GM12878 (cell line): ENCODE measurements at regions not wholly inside any gene's neighbourhood (a gene's known extent, or its start where the extent isn't known, plus 50 kb on each side); places are given as distances from the start of the nearest gene placed in this dataset.

Experiments
- CEBPB ChIP-seq, 2 experiments: fragments of 150-350 bp in 1 of 2; IDR thresholded peaks; 2 replicates each; pipeline ENCODE4 v1.6.1; 2012 to 2014; ENCODE audit warnings: low read depth in 2 of 2, low read length in 2 of 2, borderline replicate concordance in 1 of 2, inconsistent platforms in 1 of 2
- CHD1 ChIP-seq: IDR thresholded peaks from 2 replicates; pipeline ENCODE4 v1.6.1; 2012; ENCODE audit warnings: low read depth, low read length, improper control_type of control experiment
- EGR1 ChIP-seq, 2 experiments: IDR thresholded peaks; 1 replicate in 1 of 2; 2 replicates in 1 of 2; pipeline ENCODE4 v1.6.1; 2011 to 2012; ENCODE audit warnings: low read depth in 2 of 2, low read length in 2 of 2, borderline replicate concordance in 1 of 2, mild to moderate bottlenecking in 1 of 2, moderate library complexity in 1 of 2
- ESRRA ChIP-seq: IDR thresholded peaks from 2 replicates; pipeline ENCODE4 v1.6.1; 2012; ENCODE audit warnings: mild to moderate bottlenecking, low read length, improper control_type of control experiment
- FOXM1 ChIP-seq: IDR thresholded peaks from 2 replicates; pipeline ENCODE4 v1.6.1; 2012; ENCODE audit warnings: low read depth, mild to moderate bottlenecking, inconsistent platforms, low read length, moderate library complexity
- HDGF ChIP-seq: fragments of 450-650 bp; IDR thresholded peaks from 2 replicates; pipeline ENCODE4 v1.6.1; 2016; ENCODE audit warnings: antibody characterized with exemption
- IKZF2 ChIP-seq, 2 experiments: fragments of 450-650 bp; IDR thresholded peaks; 2 replicates each; pipeline ENCODE4 v1.6.1; 2017; ENCODE audit warnings: mild to moderate bottlenecking in 2 of 2, moderate library complexity in 2 of 2
- IRF5 ChIP-seq: fragments of 450-650 bp; IDR thresholded peaks from 2 replicates; pipeline ENCODE4 v1.6.1; 2017; ENCODE audit warnings: borderline replicate concordance
- JUND ChIP-seq: IDR thresholded peaks from 2 replicates; pipeline ENCODE4 v1.6.1; 2012; ENCODE audit warnings: low read depth, mild to moderate bottlenecking, low read length, improper control_type of control experiment, moderate library complexity
- KAT2A ChIP-seq: conservative IDR thresholded peaks from 2 replicates; pipeline ENCODE4 v1.6.1; 2011; ENCODE audit warnings: low read depth, low read length; ENCODE audit not compliant: control insufficient read depth
- KLF5 ChIP-seq: fragments of 450-650 bp; IDR thresholded peaks from 2 replicates; pipeline ENCODE4 v1.6.1; 2014; ENCODE audit warnings: mild to moderate bottlenecking; ENCODE audit not compliant: partially characterized antibody
- MAX ChIP-seq: IDR thresholded peaks from 2 replicates; pipeline ENCODE4 v1.6.1; 2012; ENCODE audit warnings: low read depth, low read length, improper control_type of control experiment
- MEF2A ChIP-seq: IDR thresholded peaks from 2 replicates; pipeline ENCODE4 v1.6.1; 2011; ENCODE audit warnings: low read depth, mild to moderate bottlenecking, low read length, moderate library complexity; ENCODE audit not compliant: insufficient read depth
- MEF2B ChIP-seq: fragments of 450-650 bp; IDR thresholded peaks from 2 replicates; pipeline ENCODE4 v1.6.1; 2018; ENCODE audit warnings: mild to moderate bottlenecking, moderate library complexity; ENCODE audit not compliant: partially characterized antibody, poor library complexity, severe bottlenecking
- MLLT1 ChIP-seq: fragments of 450-650 bp; IDR thresholded peaks from 2 replicates; pipeline ENCODE4 v1.6.1; 2016; ENCODE audit warnings: mild to moderate bottlenecking
- MTA3 ChIP-seq: IDR thresholded peaks from 2 replicates; pipeline ENCODE4 v1.6.1; 2012; ENCODE audit warnings: low read length, inconsistent platforms, borderline replicate concordance
- MYC ChIP-seq: IDR thresholded peaks from 2 replicates; pipeline ENCODE4 v1.6.1; 2011; ENCODE audit warnings: mild to moderate bottlenecking, low read length, moderate library complexity, inconsistent platforms; ENCODE audit not compliant: insufficient read depth, insufficient replicate concordance, insufficient read length, severe bottlenecking
- NFYB ChIP-seq: IDR thresholded peaks from 2 replicates; pipeline ENCODE4 v1.6.1; 2011; ENCODE audit warnings: low read depth, mild to moderate bottlenecking, low read length, improper control_type of control experiment, moderate library complexity; ENCODE audit not compliant: insufficient read depth
- NR2C1 ChIP-seq: fragments of 450-650 bp; IDR thresholded peaks from 2 replicates; pipeline ENCODE4 v1.6.1; 2017; ENCODE audit warnings: antibody characterized with exemption, mild to moderate bottlenecking, moderate library complexity
- RFX5 ChIP-seq: IDR thresholded peaks from 2 replicates; pipeline ENCODE4 v1.6.1; 2011; ENCODE audit warnings: low read depth, low read length, improper control_type of control experiment
- TAF1 ChIP-seq: IDR thresholded peaks from 2 replicates; pipeline ENCODE4 v1.6.1; 2011; ENCODE audit warnings: mild to moderate bottlenecking, low read depth, low read length, borderline replicate concordance
- TBL1XR1 ChIP-seq: IDR thresholded peaks from 2 replicates; pipeline ENCODE4 v1.6.1; 2012; ENCODE audit warnings: low read depth, low read length, improper control_type of control experiment
- TCF7 ChIP-seq: IDR thresholded peaks from 2 replicates; pipeline ENCODE4 v1.6.1; 2014; ENCODE audit warnings: antibody characterized with exemption, borderline replicate concordance
- USF2 ChIP-seq: IDR thresholded peaks from 2 replicates; pipeline ENCODE4 v1.6.1; 2011; ENCODE audit warnings: low read depth, low read length, improper control_type of control experiment, borderline replicate concordance
- WRNIP1 ChIP-seq: IDR thresholded peaks from 2 replicates; pipeline ENCODE4 v1.6.1; 2011; ENCODE audit warnings: low read depth, low read length, improper control_type of control experiment, borderline replicate concordance
- ZNF24 ChIP-seq: fragments of 450-650 bp; IDR thresholded peaks from 2 replicates; pipeline ENCODE4 v1.6.1; 2017; ENCODE audit warnings: antibody characterized with exemption, mild to moderate bottlenecking
- ZNF274 ChIP-seq: IDR thresholded peaks from one replicate; pipeline ENCODE4 v1.8.0; 2011; ENCODE audit not compliant: insufficient read length, insufficient read depth
- ZSCAN29 ChIP-seq: fragments of 450-650 bp; IDR thresholded peaks from 2 replicates; pipeline ENCODE4 v1.6.1; 2017; ENCODE audit warnings: mild to moderate bottlenecking, moderate library complexity

GRCh38 chr2:181305301-181306123 is 151.7 kb upstream of the ITGA4 start (continued):
- TF ChIP-seq MLLT1 (peak; percentile 59; the same call in 1 of the 2 replicates), JUND (no peak), TBL1XR1 (0 out of 2 replicates have a peak, but pooled peaks have one; percentile 43), TCF7 (no peak; the same call in 1 of the 2 replicates), CEBPB (IDR thresholded peaks at IDR 0.05; ENCODE audit: borderline replicate concordance in 1 of 2, low read depth in 2 of 2, low read length in 2 of 2) (no peak; a peak in 1 of 4 replicates), ESRRA (peak; percentile 99), MAX (no peak), MYC (no peak), RFX5 (no peak), USF2 (no peak), HDGF (no peak), EGR1 (IDR thresholded peaks at IDR 0.05; ENCODE audit: borderline replicate concordance in 1 of 2, low read depth in 2 of 2, low read length in 2 of 2) (no peak), NR2C1 (peak; percentile 82), TAF1 (peak; percentile 77; the same call in 1 of the 2 replicates), IKZF2 (IDR thresholded peaks at IDR 0.05) (peak; percentile 89 to 92), KAT2A (no peak), ZSCAN29 (no peak), FOXM1 (peak; percentile 87), MEF2B (peak; percentile 69), KLF5 (no peak), MTA3 (0 out of 2 replicates have a peak, but pooled peaks have one; percentile 14), WRNIP1 (no peak), NFYB (no peak), IRF5 (no peak), MEF2A (peak; percentile 93), ZNF274 (no peak), CHD1 (no peak), ZNF24 (0 out of 2 replicates have a peak, but pooled peaks have one; percentile 12)
